GM19043 (cell line): ENCODE measurements at regions not wholly inside any gene's neighbourhood (a gene's known extent, or its start where the extent isn't known, plus 50 kb on each side); places are given as distances from the start of the nearest gene placed in this dataset.
A peak's percentile ranks its signal among the peaks of the same experiment; 100 is the strongest.
"Not testable (repeated sequence)": the region's sequence is repeated elsewhere in the genome, so short reads cannot be mapped to it uniquely, and the experiment has no call there.

ENCODE experiments used
- ATAC-seq: cut with Tn5 transposase; IDR thresholded peaks from one replicate; pipeline ENCODE4 v1.9.1; 2021; ENCODE audit warnings: low read depth; ENCODE audit not compliant: unreplicated experiment

DNA sequence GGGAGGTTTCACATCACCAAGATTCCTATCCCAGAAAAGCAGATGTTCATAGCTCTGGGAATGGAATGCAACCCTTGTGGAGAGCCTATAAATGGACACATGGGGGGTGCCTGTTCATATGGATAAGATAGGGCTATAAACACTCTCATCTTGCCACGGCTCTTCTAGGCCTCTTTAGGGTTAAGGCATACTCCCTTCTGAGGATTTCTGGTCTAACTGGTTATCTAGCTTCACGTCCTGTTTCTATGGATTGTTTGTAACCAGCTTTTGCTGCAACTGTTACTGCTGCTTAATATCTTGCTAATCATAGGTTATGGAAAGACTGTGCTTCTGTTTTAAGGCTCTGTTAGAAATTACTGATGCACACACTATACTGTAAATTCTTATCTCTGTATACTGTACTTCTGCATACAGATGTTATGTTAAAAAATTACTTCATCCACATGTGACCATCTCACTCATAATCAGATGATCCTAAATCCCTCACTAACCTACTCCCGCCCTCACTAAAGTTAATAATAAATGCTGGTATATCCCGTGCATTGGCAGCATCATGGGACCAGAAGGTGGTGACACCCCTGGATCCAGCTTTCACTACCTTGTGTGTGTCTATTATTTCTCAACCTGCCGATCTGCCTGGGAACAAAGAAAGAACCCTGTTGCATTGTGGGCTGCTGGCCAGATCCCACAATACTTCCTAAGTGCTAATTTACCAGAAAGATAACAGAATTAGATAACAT is 68.7 kb downstream of the PRKAB2 start:
- not testable (repeated sequence) for ATAC-seq

DNA sequence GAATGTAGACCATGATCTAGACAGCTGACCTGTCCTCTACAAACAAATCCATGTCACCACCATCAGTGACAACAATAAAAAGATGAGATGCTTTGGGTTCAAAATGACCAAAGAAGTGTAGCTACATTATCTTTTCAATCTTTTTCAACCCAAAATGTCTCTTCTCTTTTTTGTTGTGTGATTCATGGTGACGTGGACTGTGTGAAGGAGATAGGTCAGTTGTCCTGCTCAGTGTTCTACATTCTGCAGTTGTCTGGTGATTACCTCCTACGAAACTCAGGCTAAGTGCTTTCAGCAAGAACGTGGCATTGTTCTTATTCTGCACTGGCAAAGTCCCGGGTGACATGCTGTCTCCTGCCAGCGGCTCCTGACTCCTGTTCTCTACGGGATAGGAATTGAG is 73.1 kb downstream of the PRKAB2 start:
- no peak for ATAC-seq

DNA sequence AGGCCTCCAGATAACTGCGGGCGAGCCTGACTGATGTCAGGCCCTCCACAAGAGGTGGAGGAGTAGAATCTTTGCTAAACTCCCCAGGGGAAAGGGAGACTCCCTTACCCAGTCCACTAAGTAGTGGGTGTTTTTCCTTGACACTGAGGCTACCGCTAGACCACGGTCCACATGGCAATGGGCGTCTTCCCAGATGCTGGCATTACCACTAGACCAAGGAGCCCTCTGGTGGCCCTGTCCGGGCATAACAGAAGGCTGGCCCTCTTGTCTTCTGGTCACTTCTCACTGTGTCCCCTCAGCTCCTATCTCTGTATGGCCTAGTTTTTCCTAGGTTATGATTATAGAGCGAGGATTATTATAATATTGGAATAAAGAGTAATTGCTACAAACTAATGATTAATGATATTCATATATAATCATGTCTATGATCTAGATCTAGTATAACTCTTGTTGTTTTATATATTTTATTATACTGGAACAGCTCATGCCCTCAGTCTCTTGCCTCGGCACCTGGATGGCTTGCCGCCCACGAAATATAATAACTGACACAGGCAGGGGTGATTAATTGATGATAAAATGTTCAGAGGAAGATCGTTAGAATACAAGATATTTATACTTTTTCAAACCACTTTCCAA is 73.8 kb downstream of the PRKAB2 start:
- not testable (repeated sequence) for ATAC-seq

DNA sequence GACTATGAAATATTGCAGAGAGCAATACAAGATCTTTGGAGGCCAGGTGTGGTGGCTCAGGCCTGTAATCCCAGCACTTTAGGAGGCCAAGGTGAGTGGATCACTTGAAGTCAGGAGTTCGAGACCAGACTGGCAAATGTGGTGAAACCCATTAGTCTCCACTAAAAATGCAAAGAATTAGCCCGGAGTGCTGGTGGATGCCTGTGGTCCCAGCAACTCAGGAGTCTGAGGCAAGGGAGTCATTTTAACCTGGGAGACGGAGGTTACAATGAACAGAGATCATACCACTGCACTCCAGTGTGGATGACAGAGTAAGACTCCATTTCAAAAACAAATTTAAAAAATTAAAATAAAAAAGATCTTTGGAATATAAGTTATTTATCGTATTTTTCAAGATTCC is 76.6 kb downstream of the PRKAB2 start:
- no peak for ATAC-seq

DNA sequence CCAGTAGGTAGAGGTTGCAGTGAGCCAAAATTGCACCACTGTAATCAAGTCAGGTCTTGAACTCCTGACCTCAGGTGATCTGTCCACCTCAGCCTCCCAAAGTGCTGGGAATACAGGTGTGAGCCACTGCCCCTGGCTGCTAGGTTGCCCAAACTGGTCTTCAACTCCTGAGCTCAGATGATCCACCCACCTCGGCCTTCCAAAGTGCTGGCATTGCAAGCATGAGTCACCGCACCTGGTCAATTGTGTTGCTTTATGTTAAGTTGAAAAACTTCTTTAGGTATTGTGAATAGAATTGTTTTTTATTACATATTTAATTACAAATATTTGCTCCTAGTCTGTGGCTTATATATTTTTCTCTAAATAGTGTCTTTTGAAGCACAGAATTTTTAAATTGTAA is 80.5 kb downstream of the PRKAB2 start:
- no peak for ATAC-seq

DNA sequence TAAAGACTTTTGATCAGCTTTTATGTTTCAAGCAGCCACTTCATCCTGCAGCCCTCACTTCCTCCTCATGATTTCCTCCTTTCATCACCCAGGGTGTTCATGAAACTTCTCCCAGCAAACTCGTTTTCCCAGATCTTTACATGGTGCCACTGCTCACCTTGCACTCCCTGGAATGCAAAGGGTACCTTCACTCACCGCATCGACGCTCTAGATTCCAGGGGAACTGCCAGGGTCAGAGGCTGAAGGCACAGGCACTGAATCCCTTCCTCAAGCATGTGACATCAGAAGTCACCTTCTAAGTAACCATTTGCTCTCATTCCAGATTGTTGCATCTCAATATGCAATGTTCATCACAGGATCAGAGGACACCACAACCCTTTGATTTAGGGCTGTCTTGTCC is 82.8 kb downstream of the PRKAB2 start:
- ATAC-seq: no peak

DNA sequence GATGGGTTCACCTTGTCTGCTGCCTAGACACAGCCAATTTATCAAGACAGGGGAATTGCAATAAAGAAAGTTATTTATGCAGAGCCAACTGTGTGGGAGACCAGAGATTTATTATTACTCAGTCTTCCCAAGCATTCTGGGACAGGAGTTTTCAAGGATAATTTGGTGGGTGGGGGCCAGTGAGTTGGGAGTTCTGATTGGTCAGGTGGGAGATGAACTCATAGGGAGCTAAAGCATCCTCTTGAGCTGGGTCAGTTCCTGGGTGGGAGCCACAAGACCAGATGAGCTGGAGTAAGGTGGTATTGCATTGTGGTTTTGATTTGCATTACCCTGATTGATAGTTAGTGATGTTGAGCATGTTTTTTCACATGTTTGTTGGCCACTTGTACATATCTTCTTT is 86.1 kb downstream of the PRKAB2 start:
- ATAC-seq: no peak

DNA sequence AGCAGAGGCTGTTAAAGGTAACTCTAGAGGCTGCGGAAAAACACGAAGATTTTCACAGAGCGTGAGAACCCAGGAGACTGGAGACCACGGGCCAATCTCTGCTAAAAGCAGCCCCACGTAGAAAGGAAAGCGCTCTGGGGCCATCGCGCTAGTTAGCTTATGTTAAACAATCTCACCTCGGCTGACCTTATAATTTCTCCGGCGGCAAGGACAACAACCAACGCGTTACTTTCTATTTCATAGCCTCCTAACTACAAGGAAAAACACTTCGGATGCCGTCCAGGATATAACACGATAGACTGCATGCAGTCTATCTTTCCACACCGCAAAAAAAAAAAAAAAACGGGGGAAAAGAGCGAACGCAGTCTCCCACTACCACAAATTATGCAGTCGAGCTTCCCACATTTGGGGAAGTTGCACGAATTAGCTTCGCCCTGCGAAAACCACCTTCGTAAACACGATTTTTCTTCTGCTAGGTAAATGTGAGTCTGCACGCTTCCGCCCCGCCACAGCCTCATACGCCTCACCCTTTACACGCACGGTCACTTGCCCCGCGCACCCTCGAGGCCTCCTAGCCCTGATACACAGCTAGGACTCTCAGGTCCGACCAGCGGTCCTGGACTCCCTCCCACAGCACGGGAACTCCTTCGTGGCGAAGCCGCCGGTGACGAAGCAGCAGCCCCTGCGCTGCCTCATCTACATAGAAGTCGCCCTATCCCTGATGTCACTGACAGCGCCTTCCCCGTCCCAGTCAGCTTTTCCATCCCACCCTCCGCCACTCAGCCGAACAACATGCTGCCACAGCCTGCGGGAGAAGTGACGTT is 87.8 kb downstream of the PRKAB2 start:
- ATAC-seq: peak; percentile 73

DNA sequence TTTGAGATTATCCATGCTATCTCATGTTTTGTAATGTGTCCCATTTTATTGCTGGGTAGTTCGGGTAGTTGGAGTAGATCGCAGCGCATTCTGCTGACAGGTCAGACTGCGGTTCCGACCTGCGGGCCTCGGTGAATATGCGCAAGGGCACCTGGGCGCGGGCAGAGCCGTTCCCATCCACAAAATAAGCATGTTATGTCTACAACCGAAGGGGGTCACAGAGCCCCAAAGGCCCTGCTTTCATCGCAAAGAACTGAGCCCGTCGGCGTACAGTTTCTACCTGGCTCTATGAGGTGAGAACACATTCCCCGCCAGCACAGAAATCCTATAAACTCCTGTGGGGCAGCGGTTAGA is 88.4 kb downstream of the PRKAB2 start:
- no peak for ATAC-seq

DNA sequence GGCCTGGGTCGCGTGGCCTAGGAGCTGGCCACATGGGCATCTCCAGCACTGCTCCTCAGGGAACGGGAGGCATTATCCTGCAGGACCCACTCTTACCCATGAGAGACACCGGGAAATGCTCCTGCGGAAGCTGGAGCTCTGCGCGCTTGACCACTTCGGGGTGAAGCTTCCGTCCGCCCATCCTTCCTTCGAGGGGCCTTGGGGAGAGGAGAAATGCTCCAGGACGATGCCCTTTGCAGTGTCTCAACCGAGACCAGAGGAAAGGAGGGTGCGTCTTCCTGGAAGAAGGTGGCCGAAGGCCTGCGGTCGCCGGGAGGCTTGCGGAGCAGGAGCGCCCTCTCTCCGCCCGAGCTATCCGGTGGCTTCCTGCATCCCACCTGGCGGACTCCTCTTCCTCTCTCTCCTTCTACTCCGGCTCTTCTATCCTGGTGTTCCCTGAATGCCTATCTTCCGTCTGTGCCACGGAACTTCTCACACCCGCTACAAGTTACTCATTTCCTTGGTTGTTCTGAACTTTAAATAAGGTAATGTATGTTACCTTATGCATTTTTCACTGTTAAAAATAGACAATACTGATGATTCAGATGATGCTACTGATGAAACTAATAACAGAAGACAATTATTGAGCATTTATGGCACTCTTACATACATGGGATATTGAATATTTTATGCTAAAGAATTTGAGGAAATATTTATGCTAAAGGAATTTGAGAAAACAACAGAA is 91.4 kb downstream of the PRKAB2 start:
- no peak for ATAC-seq

DNA sequence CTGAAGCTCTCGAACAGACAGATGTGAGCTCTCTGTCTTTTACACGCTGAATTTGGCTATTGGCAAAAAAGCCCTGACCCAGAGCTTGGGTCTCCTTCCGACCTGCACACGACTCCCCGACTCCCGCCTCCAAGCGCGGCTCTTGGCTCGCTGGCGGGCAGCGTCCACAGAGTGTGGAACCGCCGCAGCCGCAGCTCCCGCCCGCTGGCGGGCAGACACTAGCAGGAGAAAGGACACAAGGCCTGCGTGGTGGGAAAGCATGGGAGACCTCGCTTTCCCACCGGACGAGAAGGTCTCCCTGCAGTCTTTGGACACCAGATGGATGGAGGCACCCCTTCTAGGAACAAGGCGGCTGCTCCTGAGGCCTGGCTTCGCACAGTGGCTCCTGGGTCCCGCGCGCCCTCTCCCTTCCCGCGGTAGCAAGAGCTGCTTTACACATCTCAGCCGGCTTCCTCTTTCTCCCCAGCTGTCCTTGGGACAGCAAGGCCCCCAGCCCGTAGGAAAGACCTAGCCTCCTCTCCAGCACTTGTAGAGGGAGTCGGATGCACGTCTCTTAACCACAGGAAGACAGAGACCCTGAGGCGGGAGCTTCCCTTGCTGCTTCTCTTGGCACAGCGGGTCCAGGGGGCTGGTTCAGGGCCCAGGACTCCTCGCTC is 92.1 kb downstream of the PRKAB2 start:
- ATAC-seq: no peak

DNA sequence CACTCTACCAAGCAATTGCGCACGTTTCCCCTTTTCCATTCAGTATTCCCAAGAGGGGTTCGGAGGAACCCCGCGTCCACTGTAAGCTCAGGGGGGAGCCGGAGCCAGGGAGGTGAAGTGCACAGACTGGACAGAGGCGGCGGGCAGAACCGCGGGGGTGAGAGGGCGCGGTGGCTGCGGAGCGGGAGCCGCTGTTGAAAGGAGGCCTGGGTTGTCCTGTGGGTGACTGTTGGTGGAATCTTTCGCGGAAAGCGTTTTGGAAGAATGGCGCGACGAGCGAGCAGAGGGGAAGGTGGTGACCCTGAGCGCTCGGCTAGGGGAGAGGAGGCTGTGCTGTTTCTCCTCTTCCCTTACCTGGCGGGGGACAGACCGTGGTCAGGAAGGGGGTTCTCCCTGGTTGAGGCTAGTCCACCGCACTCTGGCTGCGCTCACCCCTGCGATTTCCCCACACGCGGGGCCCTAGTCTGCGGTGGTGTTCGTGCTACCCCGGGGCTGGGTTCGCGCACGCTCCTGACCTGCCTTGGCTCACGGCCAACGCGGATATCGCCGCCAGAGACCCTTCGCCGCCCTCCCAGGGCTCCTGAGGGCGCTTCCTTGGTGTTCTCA is 92.8 kb downstream of the PRKAB2 start:
- no peak for ATAC-seq

DNA sequence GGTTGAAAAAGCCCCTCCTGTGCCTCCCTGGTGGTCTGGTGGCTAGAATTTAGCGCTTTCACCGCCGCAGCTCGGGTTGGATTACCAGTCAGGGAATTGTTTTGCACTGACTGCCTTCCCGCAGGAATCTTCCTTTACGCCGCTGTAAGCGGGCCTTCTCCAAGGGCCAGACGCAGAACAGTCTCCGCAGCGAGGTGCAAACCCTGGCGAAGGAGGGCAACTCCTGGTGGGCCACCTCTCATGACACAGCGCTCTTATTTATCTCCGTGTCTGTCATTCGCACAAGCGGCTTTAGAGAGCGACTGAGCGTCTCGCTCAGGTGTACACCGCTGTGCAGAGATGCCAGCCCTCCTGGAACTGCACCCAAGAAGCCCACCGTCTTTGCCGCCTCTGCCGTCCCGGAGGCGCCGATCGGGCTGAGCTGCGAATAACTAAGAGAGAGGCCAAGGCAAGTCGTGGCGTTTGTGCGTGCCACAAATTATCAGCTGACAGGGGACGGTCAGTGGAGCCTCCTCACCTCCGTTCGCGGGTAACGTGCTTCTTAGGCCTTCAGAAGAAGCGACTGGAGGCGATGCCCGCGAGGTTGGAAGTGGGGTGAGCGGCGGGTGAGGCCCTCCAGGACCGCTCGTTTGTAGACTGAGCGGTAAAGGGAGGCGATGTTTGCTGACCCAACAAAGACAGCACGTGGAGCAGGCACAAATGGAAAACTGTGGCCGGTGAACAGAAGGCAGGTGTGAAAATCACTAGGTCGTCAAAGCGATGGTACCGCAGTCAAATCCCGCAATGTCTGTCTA is 93.5 kb downstream of the PRKAB2 start:
- no peak for ATAC-seq

DNA sequence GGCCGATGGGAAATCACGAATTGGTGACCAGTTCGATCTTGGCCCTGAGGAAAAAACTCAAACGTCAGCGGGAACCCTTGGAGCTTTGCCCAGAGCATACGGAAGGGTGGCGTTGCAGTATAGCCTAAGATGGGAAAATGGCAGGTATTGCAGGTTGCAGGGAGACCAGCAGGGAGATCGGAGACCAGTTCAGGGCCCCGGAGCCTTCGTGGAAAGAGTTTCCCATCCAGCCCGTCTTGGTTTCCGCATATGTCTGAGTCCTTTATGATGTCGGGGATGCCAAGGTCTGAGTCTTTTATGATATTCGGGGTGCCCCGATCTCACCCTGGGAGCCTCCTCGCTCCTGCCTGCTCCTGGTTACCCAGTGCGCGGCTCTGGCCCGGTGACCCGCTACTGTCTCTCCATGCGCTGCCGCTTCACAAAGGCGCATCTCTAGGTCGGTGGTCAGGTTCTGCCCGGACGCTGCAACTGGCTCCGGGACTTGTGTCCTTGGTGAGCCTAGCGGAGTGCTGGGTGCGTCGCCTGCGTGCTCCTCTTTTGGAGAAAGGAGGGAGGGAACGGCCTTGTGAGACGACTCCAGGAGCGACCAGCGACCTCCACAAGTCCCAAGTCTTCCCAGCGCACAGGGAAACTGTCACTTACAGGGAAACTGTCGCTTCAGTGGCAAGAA is 94.2 kb downstream of the PRKAB2 start:
- no peak for ATAC-seq

DNA sequence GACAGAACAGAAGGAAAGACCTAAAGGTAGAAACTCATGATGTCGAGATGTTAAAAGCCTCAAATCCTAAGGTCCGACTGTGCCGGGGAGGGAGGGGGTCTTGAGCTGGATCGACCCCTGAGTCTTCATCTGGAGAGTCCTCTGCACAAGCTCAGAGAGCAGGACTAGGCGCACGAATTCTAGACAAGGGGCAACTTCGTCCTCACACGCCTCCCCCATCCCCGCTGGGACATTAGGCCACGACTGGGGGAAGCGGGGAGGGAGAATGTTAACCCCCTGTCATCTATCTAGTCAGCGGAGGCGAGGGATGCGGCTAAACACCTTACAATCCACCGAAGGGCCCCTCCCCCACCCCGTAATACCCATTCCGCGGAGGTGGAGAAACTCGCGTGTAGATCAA is 94.7 kb downstream of the PRKAB2 start:
- no peak for ATAC-seq

DNA sequence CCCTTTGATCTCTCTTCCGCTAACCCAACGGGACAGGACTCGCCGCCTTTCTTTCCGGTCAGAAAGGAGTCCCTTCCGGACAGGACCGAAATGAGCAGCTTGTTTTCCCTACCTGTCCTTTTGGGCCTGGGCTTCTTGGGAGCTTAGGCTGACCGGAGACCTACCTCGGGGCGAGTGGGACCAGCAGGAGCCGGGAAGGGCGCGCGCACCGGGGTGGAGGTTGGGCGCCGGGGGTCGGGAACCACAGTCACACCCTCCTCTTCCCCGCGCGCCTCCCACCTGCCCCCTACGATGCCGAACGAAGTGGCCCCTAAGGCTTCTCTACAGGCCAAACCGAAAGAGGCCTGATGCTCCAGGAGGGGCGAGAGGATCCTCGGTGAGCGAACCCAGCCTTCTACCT is 95.2 kb downstream of the PRKAB2 start:
- ATAC-seq: no peak

DNA sequence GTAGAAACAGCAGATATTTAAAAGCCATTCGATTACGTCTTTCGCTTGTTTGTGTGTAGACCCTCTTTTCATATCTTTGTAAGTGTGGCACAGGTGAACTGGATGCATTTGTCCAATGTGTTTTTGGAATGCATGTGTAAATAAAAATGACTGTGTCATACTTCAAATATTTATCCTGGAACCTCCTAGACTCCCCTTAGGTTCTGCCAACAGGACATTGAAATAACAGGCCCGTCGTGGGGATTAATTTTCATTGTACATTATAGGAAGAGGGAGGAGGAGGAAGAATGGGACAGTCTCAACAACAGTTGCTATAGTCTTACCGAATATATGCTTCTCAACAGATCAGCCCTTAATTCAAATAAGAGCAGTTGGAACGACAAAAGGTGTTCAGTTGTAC is 95.8 kb downstream of the PRKAB2 start:
- no peak for ATAC-seq

DNA sequence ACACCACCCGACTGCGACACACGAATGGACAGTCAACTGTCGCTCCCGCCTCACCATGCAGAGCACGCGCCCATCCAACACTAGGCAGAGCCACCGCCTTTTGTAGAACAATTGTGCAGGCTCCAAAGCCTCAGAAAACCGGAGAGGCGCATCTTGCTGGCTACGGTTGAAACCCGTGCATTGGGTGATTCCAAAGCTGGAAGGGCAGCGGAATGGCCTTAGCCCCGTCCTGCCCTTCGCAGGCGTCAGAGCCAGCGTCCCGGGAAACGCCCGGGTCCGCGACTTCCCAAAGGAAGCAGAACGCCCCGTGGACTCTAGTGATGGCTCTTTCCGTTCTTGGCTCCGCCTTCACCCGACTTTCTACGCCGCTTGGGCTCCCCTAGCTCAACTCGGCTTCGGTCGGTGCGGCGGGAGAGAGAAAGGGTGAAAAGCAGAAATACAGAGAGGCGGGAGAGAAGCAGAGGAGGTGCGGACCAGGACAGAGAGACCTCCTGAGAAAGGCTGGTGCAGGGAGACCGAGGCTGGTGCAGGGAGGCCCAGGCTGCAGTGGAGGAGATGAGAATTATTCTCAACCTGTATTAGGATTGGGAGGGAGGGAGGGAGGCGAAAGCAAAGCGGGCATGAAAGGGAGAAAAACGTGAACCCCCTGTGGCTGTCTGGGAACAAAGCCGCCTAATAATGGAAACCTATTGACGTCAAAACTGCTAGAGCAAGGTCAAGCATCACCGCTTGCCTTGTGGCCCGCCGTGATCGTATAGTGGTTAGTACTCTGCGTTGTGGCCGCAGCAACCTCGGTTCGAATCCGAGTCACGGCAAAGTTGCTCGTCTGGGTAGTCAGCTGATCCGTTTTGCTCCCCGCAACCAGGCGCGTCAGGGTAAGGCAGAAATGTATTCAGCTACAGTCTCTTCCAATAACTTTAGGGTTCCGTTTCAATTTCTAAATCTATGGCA is 99.5 kb downstream of the PRKAB2 start:
- no peak for ATAC-seq
